ENCODE measurements at regions not wholly inside any gene's neighbourhood (a gene's known extent, or its start where the extent isn't known, plus 50 kb on each side); places are given as distances from the start of the nearest gene placed in this dataset.

GRCh38 chr1:90512441-90512840 is 204.7 kb downstream of the BARHL2 start:
- no peak overlapping the region for H3K9ac ChIP-seq (ENCODE audit: low read length)
- no peaks in the 10 kb centered on the region for H3K36me3 ChIP-seq (ENCODE audit: control insufficient read depth, insufficient read depth, low read length, severe bottlenecking)
- H3K4me1 ChIP-seq (ENCODE audit: control insufficient read depth, insufficient read depth, low read length): no peaks in the 10 kb centered on the region
- DNase-seq (ENCODE audit: low read depth): no peak
- H3K4me3 ChIP-seq (ENCODE audit: low read length): no peak overlapping the region
- H3K27me3 ChIP-seq (replicated peaks; ENCODE audit: control insufficient read depth, insufficient read depth, low read length): no peaks in the 10 kb centered on the region
- peaks cover 4% of the 10 kb centered on the region for H3K9me3 ChIP-seq (ENCODE audit: control insufficient read depth, low read length)

GRCh38 chr1:90510143-90510542 is 207.0 kb downstream of the BARHL2 start:
- H3K36me3 ChIP-seq (ENCODE audit: control insufficient read depth, insufficient read depth, low read length, severe bottlenecking): no peaks in the 10 kb centered on the region
- no peak overlapping the region for H3K9ac ChIP-seq (ENCODE audit: low read length)
- H3K4me3 ChIP-seq (ENCODE audit: low read length): no peak overlapping the region
- no peaks in the 10 kb centered on the region for H3K9me3 ChIP-seq (ENCODE audit: control insufficient read depth, low read length)
- DNase-seq (ENCODE audit: low read depth): no peak
- no peaks in the 10 kb centered on the region for H3K4me1 ChIP-seq (ENCODE audit: control insufficient read depth, insufficient read depth, low read length)
- no peaks in the 10 kb centered on the region for H3K27me3 ChIP-seq (replicated peaks; ENCODE audit: control insufficient read depth, insufficient read depth, low read length)

GRCh38 chr1:90509225-90510048 is 207.7 kb downstream of the BARHL2 start:
- no peaks in the 10 kb centered on the region for H3K27me3 ChIP-seq (replicated peaks; ENCODE audit: control insufficient read depth, insufficient read depth, low read length)
- no peaks in the 10 kb centered on the region for H3K9me3 ChIP-seq (ENCODE audit: control insufficient read depth, low read length)
- DNase-seq (ENCODE audit: low read depth): no peak
- no peak overlapping the region for H3K4me3 ChIP-seq (ENCODE audit: low read length)
- no peaks in the 10 kb centered on the region for H3K36me3 ChIP-seq (ENCODE audit: control insufficient read depth, insufficient read depth, low read length, severe bottlenecking)
- no peaks in the 10 kb centered on the region for H3K4me1 ChIP-seq (ENCODE audit: control insufficient read depth, insufficient read depth, low read length)
- no peak overlapping the region for H3K9ac ChIP-seq (ENCODE audit: low read length)

GRCh38 chr1:90508376-90509167 is 208.5 kb downstream of the BARHL2 start:
- no peak for DNase-seq (ENCODE audit: low read depth)
- H3K4me1 ChIP-seq (ENCODE audit: control insufficient read depth, insufficient read depth, low read length): no peaks in the 10 kb centered on the region
- H3K4me3 ChIP-seq (ENCODE audit: low read length): no peak overlapping the region
- no peaks in the 10 kb centered on the region for H3K9me3 ChIP-seq (ENCODE audit: control insufficient read depth, low read length)
- H3K9ac ChIP-seq (ENCODE audit: low read length): no peak overlapping the region
- peaks cover 3% of the 10 kb centered on the region for H3K27me3 ChIP-seq (replicated peaks; ENCODE audit: control insufficient read depth, insufficient read depth, low read length)
- no peaks in the 10 kb centered on the region for H3K36me3 ChIP-seq (ENCODE audit: control insufficient read depth, insufficient read depth, low read length, severe bottlenecking)

GRCh38 chr1:90507173-90507572 is 209.9 kb downstream of the BARHL2 start:
- Histone ChIP-seq H3K4me1 (ENCODE audit: control insufficient read depth, insufficient read depth, low read length) (no peaks in the 10 kb centered on the region), H3K9me3 (ENCODE audit: control insufficient read depth, low read length) (no peaks in the 10 kb centered on the region), H3K4me3 (ENCODE audit: low read length) (no peak overlapping the region), H3K27me3 (replicated peaks; ENCODE audit: control insufficient read depth, insufficient read depth, low read length) (peaks cover 3% of the 10 kb centered on the region), H3K9ac (ENCODE audit: low read length) (no peak overlapping the region), H3K36me3 (ENCODE audit: control insufficient read depth, insufficient read depth, low read length, severe bottlenecking) (no peaks in the 10 kb centered on the region)
- DNase-seq (ENCODE audit: low read depth): no peak

- no peaks in the 10 kb centered on the region for H3K9me3 ChIP-seq (ENCODE audit: control insufficient read depth, low read length)
These were observed 211.3 kb downstream of the BARHL2 start for GRCh38 chr1:90505806-90506205.

GRCh38 chr1:90504509-90504908 is 212.6 kb downstream of the BARHL2 start:
- Histone ChIP-seq H3K27me3 (replicated peaks; ENCODE audit: control insufficient read depth, insufficient read depth, low read length) (peaks cover 9% of the 10 kb centered on the region), H3K9ac (ENCODE audit: low read length) (no peak overlapping the region), H3K9me3 (ENCODE audit: control insufficient read depth, low read length) (no peaks in the 10 kb centered on the region), H3K4me1 (ENCODE audit: control insufficient read depth, insufficient read depth, low read length) (no peaks in the 10 kb centered on the region), H3K4me3 (ENCODE audit: low read length) (no peak overlapping the region), H3K36me3 (ENCODE audit: control insufficient read depth, insufficient read depth, low read length, severe bottlenecking) (no peaks in the 10 kb centered on the region)
- no peak for DNase-seq (ENCODE audit: low read depth)

More at GRCh38 chr1:90505806-90506205, 211.3 kb downstream of the BARHL2 start:
- no peak overlapping the region for H3K9ac ChIP-seq (ENCODE audit: low read length)
- H3K4me1 ChIP-seq (ENCODE audit: control insufficient read depth, insufficient read depth, low read length): no peaks in the 10 kb centered on the region
- no peak for DNase-seq (ENCODE audit: low read depth)
- H3K27me3 ChIP-seq (replicated peaks; ENCODE audit: control insufficient read depth, insufficient read depth, low read length): peaks cover 3% of the 10 kb centered on the region
- H3K36me3 ChIP-seq (ENCODE audit: control insufficient read depth, insufficient read depth, low read length, severe bottlenecking): no peaks in the 10 kb centered on the region
- no peak overlapping the region for H3K4me3 ChIP-seq (ENCODE audit: low read length)

GRCh38 chr1:90502696-90503095 is 214.4 kb downstream of the BARHL2 start:
- Histone ChIP-seq H3K4me3 (ENCODE audit: low read length) (no peak overlapping the region), H3K9ac (ENCODE audit: low read length) (no peak overlapping the region), H3K36me3 (ENCODE audit: control insufficient read depth, insufficient read depth, low read length, severe bottlenecking) (no peaks in the 10 kb centered on the region), H3K4me1 (ENCODE audit: control insufficient read depth, insufficient read depth, low read length) (no peaks in the 10 kb centered on the region), H3K27me3 (replicated peaks; ENCODE audit: control insufficient read depth, insufficient read depth, low read length) (peaks cover 9% of the 10 kb centered on the region), H3K9me3 (ENCODE audit: control insufficient read depth, low read length) (no peaks in the 10 kb centered on the region)
- no peak for DNase-seq (ENCODE audit: low read depth)

- Histone ChIP-seq H3K9me3 (ENCODE audit: control insufficient read depth, low read length) (no peaks in the 10 kb centered on the region), H3K9ac (ENCODE audit: low read length) (no peak overlapping the region), H3K27me3 (replicated peaks; ENCODE audit: control insufficient read depth, insufficient read depth, low read length) (peaks cover 9% of the 10 kb centered on the region), H3K4me1 (ENCODE audit: control insufficient read depth, insufficient read depth, low read length) (no peaks in the 10 kb centered on the region), H3K4me3 (ENCODE audit: low read length) (no peak overlapping the region), H3K36me3 (ENCODE audit: control insufficient read depth, insufficient read depth, low read length, severe bottlenecking) (no peaks in the 10 kb centered on the region)
- DNase-seq (ENCODE audit: low read depth): no peak
These were observed 214.9 kb downstream of the BARHL2 start for GRCh38 chr1:90502194-90502593.

- Histone ChIP-seq H3K36me3 (ENCODE audit: control insufficient read depth, insufficient read depth, low read length, severe bottlenecking) (no peaks in the 10 kb centered on the region), H3K27me3 (replicated peaks; ENCODE audit: control insufficient read depth, insufficient read depth, low read length) (peaks cover 9% of the 10 kb centered on the region), H3K9ac (ENCODE audit: low read length) (no peak overlapping the region), H3K4me3 (ENCODE audit: low read length) (no peak overlapping the region), H3K4me1 (ENCODE audit: control insufficient read depth, insufficient read depth, low read length) (no peaks in the 10 kb centered on the region), H3K9me3 (ENCODE audit: control insufficient read depth, low read length) (no peaks in the 10 kb centered on the region)
- no peak for DNase-seq (ENCODE audit: low read depth)
These were observed 215.8 kb downstream of the BARHL2 start for GRCh38 chr1:90501281-90501680.

GRCh38 chr1:90494748-90495282 is 222.3 kb downstream of the BARHL2 start:
- Histone ChIP-seq H3K9me3 (ENCODE audit: control insufficient read depth, low read length) (no peaks in the 10 kb centered on the region), H3K36me3 (ENCODE audit: control insufficient read depth, insufficient read depth, low read length, severe bottlenecking) (no peaks in the 10 kb centered on the region), H3K4me1 (ENCODE audit: control insufficient read depth, insufficient read depth, low read length) (no peaks in the 10 kb centered on the region)

More at GRCh38 chr1:90494748-90495282, 222.3 kb downstream of the BARHL2 start:
- DNase-seq (ENCODE audit: low read depth): no peak
- Histone ChIP-seq H3K27me3 (replicated peaks; ENCODE audit: control insufficient read depth, insufficient read depth, low read length) (no peaks in the 10 kb centered on the region), H3K9ac (ENCODE audit: low read length) (no peak overlapping the region), H3K4me3 (ENCODE audit: low read length) (no peak overlapping the region)

Data from adipocyte (in vitro differentiated cells).